ENCODE measurements at regions not wholly inside any gene's neighbourhood (a gene's known extent, or its start where the extent isn't known, plus 50 kb on each side); places are given as distances from the start of the nearest gene placed in this dataset.

GRCh38 chr1:233490488-233490887 is 123.4 kb upstream of the KCNK1 start:
- no peak overlapping the region for H3K4me3 Mint-ChIP-seq (ENCODE audit: unreplicated experiment)
- H3K27me3 Mint-ChIP-seq (ENCODE audit: unreplicated experiment), result no peaks in the 10 kb centered on the region
- H3K4me1 Mint-ChIP-seq (ENCODE audit: unreplicated experiment), result no peaks in the 10 kb centered on the region
- no peak for DNase-seq (ENCODE audit: low spot score)
- no peaks in the 10 kb centered on the region for H3K36me3 Mint-ChIP-seq (ENCODE audit: low read depth, unreplicated experiment)
- H3K27ac Mint-ChIP-seq (ENCODE audit: unreplicated experiment), result no peak overlapping the region
- no peak for TF ChIP-seq CTCF (IDR thresholded peaks at IDR 0.05; ENCODE audit: unreplicated experiment)
- no peaks in the 10 kb centered on the region for H3K9me3 Mint-ChIP-seq (ENCODE audit: unreplicated experiment)

DNA sequence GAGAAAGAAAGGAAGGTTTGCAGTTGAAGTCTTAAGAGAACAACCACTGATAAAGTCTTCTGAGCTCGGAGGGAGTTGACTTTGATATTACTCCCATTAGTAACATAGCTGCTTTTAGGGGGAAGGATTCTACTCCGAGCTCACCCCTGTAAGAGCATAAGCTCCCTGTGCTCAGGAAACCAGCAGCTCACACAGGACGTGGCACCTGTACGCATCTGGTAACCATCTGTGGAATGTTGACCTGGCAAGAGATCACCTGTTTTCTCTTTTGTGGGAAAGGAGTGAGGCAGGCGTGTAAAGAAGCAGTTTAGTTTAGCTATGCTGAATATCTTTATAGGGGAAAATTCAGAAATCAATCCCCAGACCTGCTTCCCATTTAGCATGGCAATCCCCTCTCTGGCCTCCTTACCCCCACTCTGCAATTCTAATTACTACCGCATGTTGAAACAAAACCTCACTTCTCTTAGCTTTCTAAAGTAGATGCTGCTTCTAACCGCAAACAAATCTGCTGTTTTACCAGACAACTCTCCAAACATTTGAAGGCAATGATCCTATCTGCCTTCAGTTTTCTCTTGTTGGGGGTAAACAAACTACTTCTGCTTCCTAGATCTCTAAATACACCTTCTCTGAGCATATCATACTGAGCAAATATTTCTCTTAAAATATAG is 121.8 kb upstream of the KCNK1 start:
- TF ChIP-seq CTCF (IDR thresholded peaks at IDR 0.05; ENCODE audit: unreplicated experiment), result no peak
- Mint-ChIP-seq H3K4me3 (ENCODE audit: unreplicated experiment) (no peak overlapping the region), H3K9me3 (ENCODE audit: unreplicated experiment) (no peaks in the 10 kb centered on the region), H3K36me3 (ENCODE audit: low read depth, unreplicated experiment) (no peaks in the 10 kb centered on the region), H3K27me3 (ENCODE audit: unreplicated experiment) (no peaks in the 10 kb centered on the region), H3K27ac (ENCODE audit: unreplicated experiment) (no peak overlapping the region), H3K4me1 (ENCODE audit: unreplicated experiment) (no peaks in the 10 kb centered on the region)
- no peak for DNase-seq (ENCODE audit: low spot score)

GRCh38 chr1:233496993-233497392 is 116.9 kb upstream of the KCNK1 start:
- Mint-ChIP-seq H3K27ac (ENCODE audit: unreplicated experiment) (no peak overlapping the region), H3K4me3 (ENCODE audit: unreplicated experiment) (no peak overlapping the region), H3K27me3 (ENCODE audit: unreplicated experiment) (no peaks in the 10 kb centered on the region), H3K9me3 (ENCODE audit: unreplicated experiment) (no peaks in the 10 kb centered on the region), H3K36me3 (ENCODE audit: low read depth, unreplicated experiment) (no peaks in the 10 kb centered on the region), H3K4me1 (ENCODE audit: unreplicated experiment) (no peaks in the 10 kb centered on the region)
- TF ChIP-seq CTCF (IDR thresholded peaks at IDR 0.05; ENCODE audit: unreplicated experiment), result no peak
- no peak for DNase-seq (ENCODE audit: low spot score)

- Mint-ChIP-seq H3K4me1 (ENCODE audit: unreplicated experiment) (no peaks in the 10 kb centered on the region), H3K4me3 (ENCODE audit: unreplicated experiment) (no peak overlapping the region), H3K36me3 (ENCODE audit: low read depth, unreplicated experiment) (no peaks in the 10 kb centered on the region), H3K27ac (ENCODE audit: unreplicated experiment) (no peak overlapping the region), H3K27me3 (ENCODE audit: unreplicated experiment) (no peaks in the 10 kb centered on the region), H3K9me3 (ENCODE audit: unreplicated experiment) (no peaks in the 10 kb centered on the region)
- TF ChIP-seq CTCF (IDR thresholded peaks at IDR 0.05; ENCODE audit: unreplicated experiment), result no peak
- no peak for DNase-seq (ENCODE audit: low spot score)
Measured at GRCh38 chr1:233497679-233498078, 116.2 kb upstream of the KCNK1 start.

- H3K4me3 Mint-ChIP-seq (ENCODE audit: unreplicated experiment), result no peak overlapping the region
- no peaks in the 10 kb centered on the region for H3K4me1 Mint-ChIP-seq (ENCODE audit: unreplicated experiment)
- no peak for DNase-seq (ENCODE audit: low spot score)
- H3K9me3 Mint-ChIP-seq (ENCODE audit: unreplicated experiment), result no peaks in the 10 kb centered on the region
- no peak for TF ChIP-seq CTCF (IDR thresholded peaks at IDR 0.05; ENCODE audit: unreplicated experiment)
- H3K36me3 Mint-ChIP-seq (ENCODE audit: low read depth, unreplicated experiment), result no peaks in the 10 kb centered on the region
- no peaks in the 10 kb centered on the region for H3K27me3 Mint-ChIP-seq (ENCODE audit: unreplicated experiment)
- H3K27ac Mint-ChIP-seq (ENCODE audit: unreplicated experiment), result no peak overlapping the region
Measured at GRCh38 chr1:233500106-233500505, 113.8 kb upstream of the KCNK1 start.

All from endothelial cell (in vitro differentiated cells).